ENCODE measurements at regions not wholly inside any gene's neighbourhood (a gene's known extent, or its start where the extent isn't known, plus 50 kb on each side); places are given as distances from the start of the nearest gene placed in this dataset.

DNA sequence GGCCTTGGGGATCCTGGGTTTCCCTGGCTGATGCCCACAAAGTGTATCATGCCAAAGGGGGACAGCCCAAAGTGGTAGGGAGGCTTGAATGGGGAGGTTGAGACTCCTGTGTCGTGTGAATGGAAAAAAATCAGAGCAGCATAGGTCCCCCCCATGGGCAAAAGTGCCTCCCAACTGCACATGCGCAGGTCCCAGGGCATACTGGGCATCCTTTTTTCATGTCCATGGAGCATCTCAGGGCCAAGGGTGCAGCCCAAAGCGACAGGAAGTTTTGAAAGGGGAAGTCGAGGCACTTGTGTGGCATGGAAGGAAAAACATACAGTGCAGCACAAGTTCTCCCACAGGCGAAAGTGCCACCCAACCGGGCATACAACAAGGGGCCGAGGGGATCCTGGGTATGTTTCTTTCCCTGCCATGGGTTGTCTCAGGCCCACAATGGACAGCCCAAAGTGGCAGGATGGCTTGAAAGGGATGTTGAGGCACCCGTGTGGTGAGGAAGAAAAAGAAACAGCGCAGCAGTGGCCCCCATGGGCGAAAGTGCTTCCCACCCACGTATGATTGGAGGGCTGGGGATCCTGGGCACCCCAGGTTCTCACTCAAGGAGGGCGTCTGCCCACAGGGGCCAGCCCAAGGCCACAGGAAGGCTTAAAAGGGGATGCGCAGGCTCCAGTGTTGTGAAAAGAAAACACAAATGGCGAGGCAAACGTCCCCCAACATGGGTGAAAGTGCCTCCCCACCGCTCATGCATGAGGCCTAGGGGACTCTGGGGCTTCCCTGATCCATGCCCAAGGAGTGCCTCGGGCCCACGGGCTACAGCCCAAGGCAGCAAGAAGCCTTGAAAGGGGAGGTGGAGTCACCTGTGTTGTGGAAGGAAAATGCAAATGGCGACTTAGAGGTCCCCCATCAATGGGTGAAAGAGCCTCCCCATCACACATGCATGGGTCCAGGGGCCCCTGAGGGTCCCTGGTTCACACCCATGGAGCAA lies 573.7 kb downstream of the ALG10 start:
- Histone ChIP-seq H3K4me1 (ENCODE audit: control insufficient read depth, low read length) (no peaks in the 10 kb centered on the region), H3K4me3 (ENCODE audit: low read length) (no peak overlapping the region), H3K4me2 (ENCODE audit: low read length) (no peak overlapping the region), H3K9me2 (replicated peaks; ENCODE audit: control insufficient read depth, low read length) (no peaks in the 10 kb centered on the region), H3K9me3 (ENCODE audit: control insufficient read depth, insufficient read depth, low read length) (peaks cover 24% of the 10 kb centered on the region; the same call in 1 of the 2 replicates), H4K20me1 (ENCODE audit: control insufficient read depth, insufficient read depth, low read depth, low read length) (no peaks in the 10 kb centered on the region), H3K27ac (ENCODE audit: low read depth, low read length) (no peak overlapping the region), H3F3A (ENCODE audit: control insufficient read depth, insufficient read depth) (no peaks in the 10 kb centered on the region), H3K36me3 (ENCODE audit: control insufficient read depth, low read length) (no peaks in the 10 kb centered on the region), H3K79me2 (ENCODE audit: control insufficient read depth, low read length) (no peaks in the 10 kb centered on the region), H3K27me3 (ENCODE audit: control insufficient read depth, low read length) (no peaks in the 10 kb centered on the region)
- TF ChIP-seq, protein P1, sequence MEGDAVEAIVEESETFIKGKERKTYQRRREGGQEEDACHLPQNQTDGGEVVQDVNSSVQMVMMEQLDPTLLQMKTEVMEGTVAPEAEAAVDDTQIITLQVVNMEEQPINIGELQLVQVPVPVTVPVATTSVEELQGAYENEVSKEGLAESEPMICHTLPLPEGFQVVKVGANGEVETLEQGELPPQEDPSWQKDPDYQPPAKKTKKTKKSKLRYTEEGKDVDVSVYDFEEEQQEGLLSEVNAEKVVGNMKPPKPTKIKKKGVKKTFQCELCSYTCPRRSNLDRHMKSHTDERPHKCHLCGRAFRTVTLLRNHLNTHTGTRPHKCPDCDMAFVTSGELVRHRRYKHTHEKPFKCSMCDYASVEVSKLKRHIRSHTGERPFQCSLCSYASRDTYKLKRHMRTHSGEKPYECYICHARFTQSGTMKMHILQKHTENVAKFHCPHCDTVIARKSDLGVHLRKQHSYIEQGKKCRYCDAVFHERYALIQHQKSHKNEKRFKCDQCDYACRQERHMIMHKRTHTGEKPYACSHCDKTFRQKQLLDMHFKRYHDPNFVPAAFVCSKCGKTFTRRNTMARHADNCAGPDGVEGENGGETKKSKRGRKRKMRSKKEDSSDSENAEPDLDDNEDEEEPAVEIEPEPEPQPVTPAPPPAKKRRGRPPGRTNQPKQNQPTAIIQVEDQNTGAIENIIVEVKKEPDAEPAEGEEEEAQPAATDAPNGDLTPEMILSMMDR (IDR thresholded peaks at IDR 0.05; ENCODE audit: low read depth, low read length, poor library complexity, severe bottlenecking), result no peak
- TF ChIP-seq EZH2phosphoT487 (IDR thresholded peaks at IDR 0.05; ENCODE audit: borderline replicate concordance, low read length), result no peak

DNA sequence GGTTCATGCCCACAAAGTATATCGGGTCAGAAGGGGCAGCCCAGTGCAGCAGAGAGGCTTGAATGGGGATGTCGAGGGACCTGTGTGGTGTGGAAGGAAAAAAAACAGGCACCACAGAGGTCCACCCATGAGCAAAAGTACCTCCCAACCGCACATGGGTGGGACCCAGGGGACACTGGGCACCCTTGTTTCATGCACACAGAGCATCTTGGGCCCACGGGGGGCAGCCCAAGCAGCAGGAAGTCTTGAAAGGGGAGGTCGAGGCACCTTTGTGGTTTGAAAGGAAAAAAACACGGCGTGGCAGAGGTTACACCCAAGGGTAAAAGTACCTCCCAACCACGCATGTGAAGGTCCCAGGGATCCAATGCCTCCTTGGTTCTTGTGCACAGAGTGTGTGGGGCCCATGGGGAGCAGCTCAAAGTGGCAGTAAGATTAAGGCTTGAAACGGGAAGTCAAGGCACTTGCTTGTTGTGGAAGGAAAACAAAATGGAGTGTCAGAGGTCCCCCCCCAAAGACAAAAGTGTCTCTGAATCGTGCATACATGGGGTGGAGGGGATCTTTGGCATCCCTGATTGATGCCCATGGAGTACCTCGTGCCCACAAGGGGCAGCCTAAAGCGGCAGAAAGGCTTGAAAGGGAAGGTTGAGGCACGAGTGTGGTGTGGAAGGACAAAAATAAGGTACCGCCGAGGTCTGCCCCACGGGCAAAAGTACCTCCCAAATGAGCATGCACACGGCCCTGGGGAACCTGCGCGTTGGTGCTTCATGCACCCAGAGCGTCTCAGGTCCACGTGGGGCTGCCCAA lies 575.5 kb downstream of the ALG10 start:
- H3K4me2 ChIP-seq (ENCODE audit: low read length), result no peak overlapping the region
- peaks cover 18% of the 10 kb centered on the region; the same call in 1 of the 2 replicates for H3K9me3 ChIP-seq (ENCODE audit: control insufficient read depth, insufficient read depth, low read length)
- H3K79me2 ChIP-seq (ENCODE audit: control insufficient read depth, low read length), result no peaks in the 10 kb centered on the region
- no peak overlapping the region for H3K4me3 ChIP-seq (ENCODE audit: low read length)
- no peaks in the 10 kb centered on the region for H3K9me2 ChIP-seq (replicated peaks; ENCODE audit: control insufficient read depth, low read length)
- H4K20me1 ChIP-seq (ENCODE audit: control insufficient read depth, insufficient read depth, low read depth, low read length), result no peaks in the 10 kb centered on the region
- TF ChIP-seq, protein P1 (IDR thresholded peaks at IDR 0.05; ENCODE audit: low read depth, low read length, poor library complexity, severe bottlenecking), result no peak
- no peak for TF ChIP-seq EZH2phosphoT487 (IDR thresholded peaks at IDR 0.05; ENCODE audit: borderline replicate concordance, low read length)
- H3F3A ChIP-seq (ENCODE audit: control insufficient read depth, insufficient read depth), result no peaks in the 10 kb centered on the region
- H3K27me3 ChIP-seq (ENCODE audit: control insufficient read depth, low read length), result no peaks in the 10 kb centered on the region
- no peaks in the 10 kb centered on the region for H3K36me3 ChIP-seq (ENCODE audit: control insufficient read depth, low read length)
- no peaks in the 10 kb centered on the region for H3K4me1 ChIP-seq (ENCODE audit: control insufficient read depth, low read length)
- H3K27ac ChIP-seq (ENCODE audit: low read depth, low read length), result no peak overlapping the region

DNA sequence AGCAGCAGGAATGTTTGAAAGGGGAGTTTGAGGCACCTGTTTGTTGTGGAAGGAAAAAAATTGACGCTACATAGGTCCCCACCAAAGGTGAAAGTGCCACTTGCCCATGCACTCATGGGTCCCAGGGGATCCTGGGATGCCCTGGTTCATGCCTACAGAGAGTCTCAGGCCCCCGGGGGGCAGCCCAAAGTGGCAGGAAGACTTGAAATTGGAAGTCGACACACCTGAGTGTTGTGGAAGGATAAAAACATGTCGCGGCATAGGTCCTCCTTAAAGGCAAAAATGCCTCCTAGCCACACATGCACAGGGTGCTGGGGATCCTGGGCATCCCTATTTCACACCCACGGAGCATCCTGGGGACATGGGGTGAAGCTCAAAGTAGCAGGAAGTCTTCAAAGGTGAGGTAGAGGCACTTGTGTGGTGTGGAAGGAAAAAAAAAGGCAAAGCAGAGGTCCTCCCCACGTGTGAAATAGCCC lies 576.1 kb downstream of the ALG10 start:
- H3K27me3 ChIP-seq (ENCODE audit: control insufficient read depth, low read length), result no peaks in the 10 kb centered on the region
- no peak for TF ChIP-seq EZH2phosphoT487 (IDR thresholded peaks at IDR 0.05; ENCODE audit: borderline replicate concordance, low read length)
- TF ChIP-seq, protein P1 (IDR thresholded peaks at IDR 0.05; ENCODE audit: low read depth, low read length, poor library complexity, severe bottlenecking), result no peak
- no peaks in the 10 kb centered on the region for H3K79me2 ChIP-seq (ENCODE audit: control insufficient read depth, low read length)
- no peaks in the 10 kb centered on the region for H3F3A ChIP-seq (ENCODE audit: control insufficient read depth, insufficient read depth)
- H3K36me3 ChIP-seq (ENCODE audit: control insufficient read depth, low read length), result no peaks in the 10 kb centered on the region
- H3K27ac ChIP-seq (ENCODE audit: low read depth, low read length), result no peak overlapping the region
- H3K4me1 ChIP-seq (ENCODE audit: control insufficient read depth, low read length), result no peaks in the 10 kb centered on the region
- no peak overlapping the region for H3K4me3 ChIP-seq (ENCODE audit: low read length)
- H3K9me3 ChIP-seq (ENCODE audit: control insufficient read depth, insufficient read depth, low read length), result peaks cover 18% of the 10 kb centered on the region; the same call in 1 of the 2 replicates
- no peaks in the 10 kb centered on the region for H4K20me1 ChIP-seq (ENCODE audit: control insufficient read depth, insufficient read depth, low read depth, low read length)
- no peak overlapping the region for H3K4me2 ChIP-seq (ENCODE audit: low read length)
- no peaks in the 10 kb centered on the region for H3K9me2 ChIP-seq (replicated peaks; ENCODE audit: control insufficient read depth, low read length)

Measured in DOHH2 (cell line).